ENCODE measurements at regions not wholly inside any gene's neighbourhood (a gene's known extent, or its start where the extent isn't known, plus 50 kb on each side); places are given as distances from the start of the nearest gene placed in this dataset.
A peak's percentile ranks its signal among the peaks of the same experiment; 100 is the strongest.

- Histone ChIP-seq H3K23ac (ENCODE audit: low read length in 2 of 2) (no peak overlapping the region), H3K79me1 (replicated peaks; ENCODE audit: low read length, poor library complexity, severe bottlenecking) (no peaks in the 10 kb centered on the region), H2BK5ac (ENCODE audit: low read depth, low read length, poor library complexity, severe bottlenecking) (no peak overlapping the region), H2BK120ac (ENCODE audit: low read depth, low read length) (no peak overlapping the region), H3K9ac (ENCODE audit: low read length) (no peak overlapping the region), H2AK5ac (ENCODE audit: low read length, severe bottlenecking) (no peak overlapping the region), H2AFZ (ENCODE audit: low read depth, low read length) (no peak overlapping the region), H4K91ac (ENCODE audit: low read length) (no peak overlapping the region), H3K36me3 (ENCODE audit: control insufficient read depth in 1 of 2, insufficient read depth in 2 of 2, low read depth in 1 of 2, low read length in 2 of 2) (peaks cover 0 to 4% of the 10 kb centered on the region in 2 experiments), H3K27me3 (ENCODE audit: control insufficient read depth in 1 of 2, insufficient read depth in 1 of 2, low read length in 2 of 2) (no peaks in the 10 kb centered on the region), H3K14ac (ENCODE audit: low read length in 2 of 2) (no peak overlapping the region), H3K4ac (ENCODE audit: low read depth in 1 of 2, low read length in 2 of 2) (no peak overlapping the region), H3K4me3 (ENCODE audit: insufficient read depth in 1 of 2, low read depth in 1 of 2, low read length in 2 of 2) (no peak overlapping the region), H3K4me2 (ENCODE audit: low read length, poor library complexity, severe bottlenecking) (no peak overlapping the region), H3K4me1 (ENCODE audit: control insufficient read depth, insufficient read depth, low read depth, low read length) (peaks cover 5% of the 10 kb centered on the region), H2BK12ac (ENCODE audit: low read length in 2 of 2) (no peak overlapping the region), H3K18ac (ENCODE audit: low read depth in 1 of 2, low read length in 2 of 2) (no peak overlapping the region), H3K9me3 (ENCODE audit: control insufficient read depth, low read length) (peaks cover 17% of the 10 kb centered on the region), H4K8ac (ENCODE audit: low read length) (no peak overlapping the region), H2BK15ac (ENCODE audit: low read depth, poor library complexity, severe bottlenecking) (no peak overlapping the region), H3K27ac (ENCODE audit: low read length, poor library complexity, severe bottlenecking) (no peak overlapping the region)
- no peak for DNase-seq
- 90% methylated on average over 4 of the region's 4 CpGs for WGBS
Observed at GRCh38 chr4:19783667-19784223, 468.0 kb upstream of the SLIT2 start.

- Histone ChIP-seq H3K4me2 (ENCODE audit: low read length, poor library complexity, severe bottlenecking) (no peak overlapping the region), H3K36me3 (ENCODE audit: control insufficient read depth in 1 of 2, insufficient read depth in 2 of 2, low read depth in 1 of 2, low read length in 2 of 2) (peaks cover 0 to 4% of the 10 kb centered on the region in 2 experiments), H2BK12ac (ENCODE audit: low read length in 2 of 2) (no peak overlapping the region), H2BK5ac (ENCODE audit: low read depth, low read length, poor library complexity, severe bottlenecking) (no peak overlapping the region), H2AK5ac (ENCODE audit: low read length, severe bottlenecking) (no peak overlapping the region), H4K8ac (ENCODE audit: low read length) (no peak overlapping the region), H3K79me1 (replicated peaks; ENCODE audit: low read length, poor library complexity, severe bottlenecking) (no peaks in the 10 kb centered on the region), H2BK15ac (ENCODE audit: low read depth, poor library complexity, severe bottlenecking) (no peak overlapping the region), H2AFZ (ENCODE audit: low read depth, low read length) (no peak overlapping the region), H3K27ac (ENCODE audit: low read length, poor library complexity, severe bottlenecking) (no peak overlapping the region), H3K27me3 (ENCODE audit: control insufficient read depth in 1 of 2, insufficient read depth in 1 of 2, low read length in 2 of 2) (no peaks in the 10 kb centered on the region), H2BK120ac (ENCODE audit: low read depth, low read length) (no peak overlapping the region), H3K14ac (ENCODE audit: low read length in 2 of 2) (no peak overlapping the region), H3K9ac (ENCODE audit: low read length) (no peak overlapping the region), H3K4me1 (ENCODE audit: control insufficient read depth, insufficient read depth, low read depth, low read length) (peaks cover 5% of the 10 kb centered on the region), H3K18ac (ENCODE audit: low read depth in 1 of 2, low read length in 2 of 2) (no peak overlapping the region), H3K23ac (ENCODE audit: low read length in 2 of 2) (no peak overlapping the region), H3K4ac (ENCODE audit: low read depth in 1 of 2, low read length in 2 of 2) (no peak overlapping the region), H3K9me3 (ENCODE audit: control insufficient read depth, low read length) (peaks cover 17% of the 10 kb centered on the region), H4K91ac (ENCODE audit: low read length) (no peak overlapping the region), H3K4me3 (ENCODE audit: insufficient read depth in 1 of 2, low read depth in 1 of 2, low read length in 2 of 2) (no peak overlapping the region)
- WGBS, result 89% methylated on average over 3 of the region's 3 CpGs
- DNase-seq, result no peak
Observed at GRCh38 chr4:19780871-19781270, 470.8 kb upstream of the SLIT2 start.

- Histone ChIP-seq H2BK15ac (ENCODE audit: low read depth, poor library complexity, severe bottlenecking) (no peak overlapping the region), H2BK120ac (ENCODE audit: low read depth, low read length) (no peak overlapping the region), H3K36me3 (ENCODE audit: control insufficient read depth in 1 of 2, insufficient read depth in 2 of 2, low read depth in 1 of 2, low read length in 2 of 2) (peaks cover 0 to 4% of the 10 kb centered on the region in 2 experiments), H2BK12ac (ENCODE audit: low read length in 2 of 2) (no peak overlapping the region), H2AK5ac (ENCODE audit: low read length, severe bottlenecking) (no peak overlapping the region), H2BK5ac (ENCODE audit: low read depth, low read length, poor library complexity, severe bottlenecking) (no peak overlapping the region), H3K9ac (ENCODE audit: low read length) (peak overlapping the region; percentile 59), H3K9me3 (ENCODE audit: control insufficient read depth, low read length) (no peaks in the 10 kb centered on the region), H4K8ac (ENCODE audit: low read length) (no peak overlapping the region), H3K27me3 (ENCODE audit: control insufficient read depth in 1 of 2, insufficient read depth in 1 of 2, low read length in 2 of 2) (no peaks in the 10 kb centered on the region), H3K18ac (ENCODE audit: low read depth in 1 of 2, low read length in 2 of 2) (no peak overlapping the region), H3K27ac (ENCODE audit: low read length, poor library complexity, severe bottlenecking) (peak overlapping the region; percentile 93), H3K23ac (ENCODE audit: low read length in 2 of 2) (no peak overlapping the region), H3K4ac (ENCODE audit: low read depth in 1 of 2, low read length in 2 of 2) (no peak overlapping the region), H3K4me1 (ENCODE audit: control insufficient read depth, insufficient read depth, low read depth, low read length) (peaks cover 8% of the 10 kb centered on the region), H2AFZ (ENCODE audit: low read depth, low read length) (no peak overlapping the region), H3K4me2 (ENCODE audit: low read length, poor library complexity, severe bottlenecking) (no peak overlapping the region), H3K14ac (ENCODE audit: low read length in 2 of 2) (no peak overlapping the region), H3K79me1 (replicated peaks; ENCODE audit: low read length, poor library complexity, severe bottlenecking) (no peaks in the 10 kb centered on the region), H4K91ac (ENCODE audit: low read length) (no peak overlapping the region), H3K4me3 (ENCODE audit: insufficient read depth in 1 of 2, low read depth in 1 of 2, low read length in 2 of 2) (peak overlapping the region in 1 of 2 experiments; percentile 60)
- DNase-seq, result no peak
Observed at GRCh38 chr4:19776929-19777328, 474.8 kb upstream of the SLIT2 start.

GRCh38 chr4:19776021-19776459, 475.7 kb upstream of the SLIT2 start:
- H3K4me2 ChIP-seq (ENCODE audit: low read length, poor library complexity, severe bottlenecking), result no peak overlapping the region
- H3K4me1 ChIP-seq (ENCODE audit: control insufficient read depth, insufficient read depth, low read depth, low read length), result peaks cover 10% of the 10 kb centered on the region
- no peak overlapping the region for H2BK5ac ChIP-seq (ENCODE audit: low read depth, low read length, poor library complexity, severe bottlenecking)
- H3K14ac ChIP-seq (ENCODE audit: low read length in 2 of 2), result no peak overlapping the region
- no peak overlapping the region for H2AK5ac ChIP-seq (ENCODE audit: low read length, severe bottlenecking)
- H3K79me1 ChIP-seq (replicated peaks; ENCODE audit: low read length, poor library complexity, severe bottlenecking), result no peaks in the 10 kb centered on the region
- peak overlapping the region; percentile 59 for H3K9ac ChIP-seq (ENCODE audit: low read length)
- H4K91ac ChIP-seq (ENCODE audit: low read length), result no peak overlapping the region
- peak; percentile 84 for DNase-seq
- H3K36me3 ChIP-seq (ENCODE audit: control insufficient read depth in 1 of 2, insufficient read depth in 2 of 2, low read depth in 1 of 2, low read length in 2 of 2), result peaks cover 0 to 4% of the 10 kb centered on the region in 2 experiments
- H2BK120ac ChIP-seq (ENCODE audit: low read depth, low read length), result no peak overlapping the region
- H3K23ac ChIP-seq (ENCODE audit: low read length in 2 of 2), result no peak overlapping the region
- no peak overlapping the region for H2BK12ac ChIP-seq (ENCODE audit: low read length in 2 of 2)
- H4K8ac ChIP-seq (ENCODE audit: low read length), result no peak overlapping the region
- H3K9me3 ChIP-seq (ENCODE audit: control insufficient read depth, low read length), result no peaks in the 10 kb centered on the region
- H2AFZ ChIP-seq (ENCODE audit: low read depth, low read length), result no peak overlapping the region
- H3K18ac ChIP-seq (ENCODE audit: low read depth in 1 of 2, low read length in 2 of 2), result peak overlapping the region in 1 of 2 experiments; percentile 12
- H3K27ac ChIP-seq (ENCODE audit: low read length, poor library complexity, severe bottlenecking), result peak overlapping the region; percentile 91
- H3K27me3 ChIP-seq (ENCODE audit: control insufficient read depth in 1 of 2, insufficient read depth in 1 of 2, low read length in 2 of 2), result no peaks in the 10 kb centered on the region
- H2BK15ac ChIP-seq (ENCODE audit: low read depth, poor library complexity, severe bottlenecking), result no peak overlapping the region
- H3K4ac ChIP-seq (ENCODE audit: low read depth in 1 of 2, low read length in 2 of 2), result no peak overlapping the region
- H3K4me3 ChIP-seq (ENCODE audit: insufficient read depth in 1 of 2, low read depth in 1 of 2, low read length in 2 of 2), result peak overlapping the region in 1 of 2 experiments; percentile 17
- WGBS, result 33% methylated on average over 10 of the region's 10 CpGs

Measured in mesenchymal stem cell (in vitro differentiated cells and primary cell).